ENCODE measurements at regions not wholly inside any gene's neighbourhood (a gene's known extent, or its start where the extent isn't known, plus 50 kb on each side); places are given as distances from the start of the nearest gene placed in this dataset.

GRCh38 chr18:56377231-56377630 lies 261.2 kb downstream of the TXNL1 start:
- no peak for TF ChIP-seq CTCF (IDR thresholded peaks at IDR 0.05)
- TF ChIP-seq POLR2A (IDR thresholded peaks at IDR 0.05; ENCODE audit: low read depth), result no peak
- no peak for TF ChIP-seq POLR2AphosphoS5 (IDR thresholded peaks at IDR 0.05)
